ENCODE measurements at regions not wholly inside any gene's neighbourhood (a gene's known extent, or its start where the extent isn't known, plus 50 kb on each side); places are given as distances from the start of the nearest gene placed in this dataset.

- no peak overlapping the region for H3K4me3 ChIP-seq (ENCODE audit: low read length, poor library complexity, severe bottlenecking)
- no peaks in the 10 kb centered on the region for H4K20me1 ChIP-seq (ENCODE audit: insufficient read depth, low read length, poor library complexity, severe bottlenecking)
- TF ChIP-seq EZH2phosphoT487 (IDR thresholded peaks at IDR 0.05; ENCODE audit: borderline replicate concordance) = no peak
- no peaks in the 10 kb centered on the region for H3K27me3 ChIP-seq (ENCODE audit: insufficient read depth, low read length, poor library complexity, severe bottlenecking)
- H3F3A ChIP-seq (ENCODE audit: low read depth) = no peaks in the 10 kb centered on the region
- peaks cover 3% of the 10 kb centered on the region; the same call in 1 of the 2 replicates for H3K9me3 ChIP-seq (ENCODE audit: insufficient read depth, low read depth, low read length)
- H2AFZ ChIP-seq (ENCODE audit: low read length) = no peak overlapping the region
- peaks cover 30% of the 10 kb centered on the region for H3K4me1 ChIP-seq (ENCODE audit: insufficient read depth, low read length, poor library complexity, severe bottlenecking)
- no peaks in the 10 kb centered on the region for H3K9me2 ChIP-seq (replicated peaks; ENCODE audit: low read depth, low read length)
- H3K4me2 ChIP-seq (ENCODE audit: low read depth, low read length, poor library complexity, severe bottlenecking) = no peak overlapping the region
- H3K9ac ChIP-seq (ENCODE audit: low read depth, low read length, poor library complexity, severe bottlenecking) = no peak overlapping the region
- H3K36me3 ChIP-seq (ENCODE audit: insufficient read depth, low read length) = no peaks in the 10 kb centered on the region
- H3K79me2 ChIP-seq (ENCODE audit: insufficient read depth, low read length) = no peaks in the 10 kb centered on the region
Measured at GRCh38 chr3:106946866-106947265, 430.4 kb upstream of the CCDC54 start.

DNA sequence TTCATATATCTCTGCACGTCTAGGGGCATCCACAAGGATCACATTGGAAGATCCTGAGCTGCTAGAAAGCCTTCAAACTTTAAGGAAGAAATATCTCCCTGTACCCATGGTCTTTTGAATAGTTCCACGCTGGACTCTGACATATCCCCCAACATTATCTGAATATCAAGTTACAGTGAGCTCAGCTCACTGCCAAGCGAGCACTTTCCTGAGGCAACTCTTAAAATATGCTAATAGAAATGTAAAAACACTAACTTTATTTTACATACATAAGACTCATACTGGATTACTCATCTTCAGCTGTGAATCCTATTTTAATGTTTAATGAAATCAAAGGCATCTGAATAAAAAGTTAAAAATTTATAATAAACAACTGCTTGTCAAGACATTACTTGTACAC lies 420.2 kb upstream of the CCDC54 start:
- Histone ChIP-seq H4K20me1 (ENCODE audit: insufficient read depth, low read length, poor library complexity, severe bottlenecking) (no peaks in the 10 kb centered on the region), H3K27me3 (ENCODE audit: insufficient read depth, low read length, poor library complexity, severe bottlenecking) (no peaks in the 10 kb centered on the region), H3K9me2 (replicated peaks; ENCODE audit: low read depth, low read length) (no peaks in the 10 kb centered on the region), H3K4me1 (ENCODE audit: insufficient read depth, low read length, poor library complexity, severe bottlenecking) (no peaks in the 10 kb centered on the region), H3K9me3 (ENCODE audit: insufficient read depth, low read depth, low read length) (peaks cover 42% of the 10 kb centered on the region), H2AFZ (ENCODE audit: low read length) (no peak overlapping the region), H3F3A (ENCODE audit: low read depth) (no peaks in the 10 kb centered on the region), H3K4me2 (ENCODE audit: low read depth, low read length, poor library complexity, severe bottlenecking) (no peak overlapping the region), H3K9ac (ENCODE audit: low read depth, low read length, poor library complexity, severe bottlenecking) (no peak overlapping the region), H3K79me2 (ENCODE audit: insufficient read depth, low read length) (no peaks in the 10 kb centered on the region), H3K36me3 (ENCODE audit: insufficient read depth, low read length) (no peaks in the 10 kb centered on the region; the same call in 1 of the 2 replicates), H3K4me3 (ENCODE audit: low read length, poor library complexity, severe bottlenecking) (no peak overlapping the region)
- TF ChIP-seq, protein P1, sequence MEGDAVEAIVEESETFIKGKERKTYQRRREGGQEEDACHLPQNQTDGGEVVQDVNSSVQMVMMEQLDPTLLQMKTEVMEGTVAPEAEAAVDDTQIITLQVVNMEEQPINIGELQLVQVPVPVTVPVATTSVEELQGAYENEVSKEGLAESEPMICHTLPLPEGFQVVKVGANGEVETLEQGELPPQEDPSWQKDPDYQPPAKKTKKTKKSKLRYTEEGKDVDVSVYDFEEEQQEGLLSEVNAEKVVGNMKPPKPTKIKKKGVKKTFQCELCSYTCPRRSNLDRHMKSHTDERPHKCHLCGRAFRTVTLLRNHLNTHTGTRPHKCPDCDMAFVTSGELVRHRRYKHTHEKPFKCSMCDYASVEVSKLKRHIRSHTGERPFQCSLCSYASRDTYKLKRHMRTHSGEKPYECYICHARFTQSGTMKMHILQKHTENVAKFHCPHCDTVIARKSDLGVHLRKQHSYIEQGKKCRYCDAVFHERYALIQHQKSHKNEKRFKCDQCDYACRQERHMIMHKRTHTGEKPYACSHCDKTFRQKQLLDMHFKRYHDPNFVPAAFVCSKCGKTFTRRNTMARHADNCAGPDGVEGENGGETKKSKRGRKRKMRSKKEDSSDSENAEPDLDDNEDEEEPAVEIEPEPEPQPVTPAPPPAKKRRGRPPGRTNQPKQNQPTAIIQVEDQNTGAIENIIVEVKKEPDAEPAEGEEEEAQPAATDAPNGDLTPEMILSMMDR (conservative IDR thresholded peaks at IDR 0.05; ENCODE audit: low read length) = no peak
- no peak for TF ChIP-seq EZH2phosphoT487 (IDR thresholded peaks at IDR 0.05; ENCODE audit: borderline replicate concordance)

- Histone ChIP-seq H3K36me3 (ENCODE audit: insufficient read depth, low read length) (no peaks in the 10 kb centered on the region; the same call in 1 of the 2 replicates), H3K4me2 (ENCODE audit: low read depth, low read length, poor library complexity, severe bottlenecking) (no peak overlapping the region), H3K4me3 (ENCODE audit: low read length, poor library complexity, severe bottlenecking) (no peak overlapping the region), H3K79me2 (ENCODE audit: insufficient read depth, low read length) (no peaks in the 10 kb centered on the region), H3K4me1 (ENCODE audit: insufficient read depth, low read length, poor library complexity, severe bottlenecking) (peaks cover 12% of the 10 kb centered on the region), H3K9me2 (replicated peaks; ENCODE audit: low read depth, low read length) (no peaks in the 10 kb centered on the region), H3K27me3 (ENCODE audit: insufficient read depth, low read length, poor library complexity, severe bottlenecking) (no peaks in the 10 kb centered on the region), H3F3A (ENCODE audit: low read depth) (no peaks in the 10 kb centered on the region), H3K9ac (ENCODE audit: low read depth, low read length, poor library complexity, severe bottlenecking) (no peak overlapping the region), H4K20me1 (ENCODE audit: insufficient read depth, low read length, poor library complexity, severe bottlenecking) (no peaks in the 10 kb centered on the region), H3K9me3 (ENCODE audit: insufficient read depth, low read depth, low read length) (peaks cover 13% of the 10 kb centered on the region; the same call in 1 of the 2 replicates), H2AFZ (ENCODE audit: low read length) (0 out of 2 replicates have a peak overlapping the region, but pooled peaks have one; percentile 7)
- no peak for TF ChIP-seq EZH2phosphoT487 (IDR thresholded peaks at IDR 0.05; ENCODE audit: borderline replicate concordance)
- TF ChIP-seq, protein P1 (conservative IDR thresholded peaks at IDR 0.05; ENCODE audit: low read length) = no peak
Measured at GRCh38 chr3:106962993-106963392, 414.2 kb upstream of the CCDC54 start.

GRCh38 chr3:106963442-106963841 lies 413.8 kb upstream of the CCDC54 start:
- peaks cover 12% of the 10 kb centered on the region for H3K4me1 ChIP-seq (ENCODE audit: insufficient read depth, low read length, poor library complexity, severe bottlenecking)
- H3K4me3 ChIP-seq (ENCODE audit: low read length, poor library complexity, severe bottlenecking) = no peak overlapping the region
- peaks cover 12% of the 10 kb centered on the region; the same call in 1 of the 2 replicates for H3K9me3 ChIP-seq (ENCODE audit: insufficient read depth, low read depth, low read length)
- no peaks in the 10 kb centered on the region for H4K20me1 ChIP-seq (ENCODE audit: insufficient read depth, low read length, poor library complexity, severe bottlenecking)
- H3K4me2 ChIP-seq (ENCODE audit: low read depth, low read length, poor library complexity, severe bottlenecking) = no peak overlapping the region
- no peaks in the 10 kb centered on the region for H3F3A ChIP-seq (ENCODE audit: low read depth)
- no peaks in the 10 kb centered on the region; the same call in 1 of the 2 replicates for H3K36me3 ChIP-seq (ENCODE audit: insufficient read depth, low read length)
- TF ChIP-seq, protein P1 (conservative IDR thresholded peaks at IDR 0.05; ENCODE audit: low read length) = no peak
- TF ChIP-seq EZH2phosphoT487 (IDR thresholded peaks at IDR 0.05; ENCODE audit: borderline replicate concordance) = no peak
- H2AFZ ChIP-seq (ENCODE audit: low read length) = 0 out of 2 replicates have a peak overlapping the region, but pooled peaks have one; percentile 7
- H3K9me2 ChIP-seq (replicated peaks; ENCODE audit: low read depth, low read length) = no peaks in the 10 kb centered on the region
- H3K79me2 ChIP-seq (ENCODE audit: insufficient read depth, low read length) = no peaks in the 10 kb centered on the region
- H3K9ac ChIP-seq (ENCODE audit: low read depth, low read length, poor library complexity, severe bottlenecking) = no peak overlapping the region
- H3K27me3 ChIP-seq (ENCODE audit: insufficient read depth, low read length, poor library complexity, severe bottlenecking) = no peaks in the 10 kb centered on the region
